Cardiac fibroblast (primary cell): ENCODE measurements at regions not wholly inside any gene's neighbourhood (a gene's known extent, or its start where the extent isn't known, plus 50 kb on each side); places are given as distances from the start of the nearest gene placed in this dataset.

ENCODE experiments used
- DNase-seq, 2 donors: peaks; one replicate each; pipeline versions ENCODE4 v3.0.0 to v3.0.0-alpha.2; 2010; ENCODE audit warnings: low read depth in 2 of 2
- H3K4me3 ChIP-seq, 2 donors: replicated peaks in 1 of 2; 1 replicate in 1 of 2; 2 replicates in 1 of 2; pipeline ENCODE4 v1.5.1; 2011; ENCODE audit warnings: low read depth in 2 of 2, low read length in 2 of 2, mild to moderate bottlenecking in 2 of 2, moderate library complexity in 1 of 2
- CTCF ChIP-seq: IDR thresholded peaks from one replicate; pipeline ENCODE4 v1.5.1; 2011; ENCODE audit warnings: low read depth, mild to moderate bottlenecking, low read length, inconsistent platforms

- no peak overlapping the region for H3K4me3 ChIP-seq
- DNase-seq, result no peak
- no peak for TF ChIP-seq CTCF
Measured at GRCh38 chr18:10141559-10141958, 227.7 kb downstream of the VAPA start.

- no peak for TF ChIP-seq CTCF
- DNase-seq, result peak in 1 of 2 donors; percentile 7
- no peak overlapping the region for H3K4me3 ChIP-seq
Measured at GRCh38 chr18:10142056-10142455, 228.2 kb downstream of the VAPA start.

GRCh38 chr18:10142496-10143160 is 228.8 kb downstream of the VAPA start:
- H3K4me3 ChIP-seq, result no peak overlapping the region
- no peak for TF ChIP-seq CTCF
- DNase-seq, result peak; percentile 12 to 71

GRCh38 chr18:10143596-10143995 is 229.8 kb downstream of the VAPA start:
- no peak for DNase-seq
- no peak for TF ChIP-seq CTCF

GRCh38 chr18:10145546-10145945 is 231.7 kb downstream of the VAPA start:
- no peak overlapping the region for H3K4me3 ChIP-seq
- TF ChIP-seq CTCF, result no peak
- no peak for DNase-seq

More at GRCh38 chr18:10143596-10143995, 229.8 kb downstream of the VAPA start:
- H3K4me3 ChIP-seq, result no peak overlapping the region

- H3K4me3 ChIP-seq, result no peak overlapping the region
- TF ChIP-seq CTCF, result no peak
- no peak for DNase-seq
Measured at GRCh38 chr18:10147226-10147625, 233.4 kb downstream of the VAPA start.

- no peak for TF ChIP-seq CTCF
- DNase-seq, result no peak
- H3K4me3 ChIP-seq, result no peak overlapping the region
Measured at GRCh38 chr18:10147752-10148151, 233.9 kb downstream of the VAPA start.
